ENCODE measurements at regions not wholly inside any gene's neighbourhood (a gene's known extent, or its start where the extent isn't known, plus 50 kb on each side); places are given as distances from the start of the nearest gene placed in this dataset.
"Not testable (repeated sequence)": the region's sequence is repeated elsewhere in the genome, so short reads cannot be mapped to it uniquely, and the experiment has no call there.

- no peak overlapping the region for H3K4me3 Mint-ChIP-seq
- peaks cover 11% of the 10 kb centered on the region for H3K27me3 Mint-ChIP-seq (ENCODE audit: insufficient read depth, low read depth)
Measured at GRCh38 chr11:135017296-135017695, 605.3 kb upstream of the B3GAT1 start.

GRCh38 chr11:135015966-135016365, 603.9 kb upstream of the B3GAT1 start:
- Histone ChIP-seq H3K9ac (no peak overlapping the region), H3F3A (ENCODE audit: low read depth) (no peaks in the 10 kb centered on the region), H3K4me1 (no peaks in the 10 kb centered on the region), H3K79me2 (ENCODE audit: low read depth) (no peaks in the 10 kb centered on the region), H3K27ac (no peak overlapping the region), H2AFZ (replicated peaks) (no peak overlapping the region), H3K36me3 (no peaks in the 10 kb centered on the region), H3K4me3 (no peak overlapping the region), H3K27me3 (no peaks in the 10 kb centered on the region), H4K20me1 (ENCODE audit: low read depth) (no peaks in the 10 kb centered on the region), H3K9me3 (ENCODE audit: low read depth) (no peaks in the 10 kb centered on the region), H3K4me2 (no peak overlapping the region)
- TF ChIP-seq EZH2phosphoT487 (IDR thresholded peaks at IDR 0.05) = no peak
- TF ChIP-seq EZH2 (IDR thresholded peaks at IDR 0.05) = no peak
- no peak for TF ChIP-seq CTCF (IDR thresholded peaks at IDR 0.05)
- Mint-ChIP-seq H3K27me3 (ENCODE audit: insufficient read depth, low read depth) (peaks cover 17% of the 10 kb centered on the region), H3K36me3 (no peaks in the 10 kb centered on the region), H3K27ac (no peak overlapping the region), H3K4me1 (peaks cover 9% of the 10 kb centered on the region), H3K9me3 (peaks cover 12% of the 10 kb centered on the region), H3K4me3 (no peak overlapping the region)
- no peak for DNase-seq (ENCODE audit: low spot score)

More at GRCh38 chr11:135017296-135017695, 605.3 kb upstream of the B3GAT1 start:
- H3K36me3 ChIP-seq = no peaks in the 10 kb centered on the region
- H3F3A ChIP-seq (ENCODE audit: low read depth) = no peaks in the 10 kb centered on the region
- H3K9me3 Mint-ChIP-seq = peaks cover 8% of the 10 kb centered on the region
- no peak overlapping the region for H3K4me3 ChIP-seq
- no peak overlapping the region for H3K27ac Mint-ChIP-seq
- H3K27me3 ChIP-seq = no peaks in the 10 kb centered on the region
- H3K4me2 ChIP-seq = no peak overlapping the region
- no peaks in the 10 kb centered on the region for H3K79me2 ChIP-seq (ENCODE audit: low read depth)
- no peaks in the 10 kb centered on the region for H3K36me3 Mint-ChIP-seq
- peaks cover 9% of the 10 kb centered on the region for H3K4me1 Mint-ChIP-seq
- H3K9ac ChIP-seq = no peak overlapping the region
- no peak for DNase-seq (ENCODE audit: low spot score)
- no peak overlapping the region for H3K27ac ChIP-seq
- no peaks in the 10 kb centered on the region for H4K20me1 ChIP-seq (ENCODE audit: low read depth)
- no peaks in the 10 kb centered on the region for H3K4me1 ChIP-seq
- H3K9me3 ChIP-seq (ENCODE audit: low read depth) = no peaks in the 10 kb centered on the region
- no peak for TF ChIP-seq CTCF (IDR thresholded peaks at IDR 0.05)
- TF ChIP-seq EZH2phosphoT487 (IDR thresholded peaks at IDR 0.05) = no peak
- no peak for TF ChIP-seq EZH2 (IDR thresholded peaks at IDR 0.05)
- no peak overlapping the region for H2AFZ ChIP-seq (replicated peaks)

- not testable (repeated sequence) for H3K36me3 ChIP-seq; H3K4me3 ChIP-seq; H3K9me3 ChIP-seq (ENCODE audit: low read depth); H3K27ac Mint-ChIP-seq; H3F3A ChIP-seq (ENCODE audit: low read depth); H3K27me3 ChIP-seq; H3K4me2 ChIP-seq; H3K36me3 Mint-ChIP-seq; H3K27ac ChIP-seq; H2AFZ ChIP-seq (replicated peaks); H3K79me2 ChIP-seq (ENCODE audit: low read depth); H4K20me1 ChIP-seq (ENCODE audit: low read depth); H3K4me3 Mint-ChIP-seq; H3K9ac ChIP-seq; DNase-seq (ENCODE audit: low spot score)
- Mint-ChIP-seq H3K27me3 (ENCODE audit: insufficient read depth, low read depth) (peaks cover 15% of the 10 kb centered on the region), H3K4me1 (peaks cover 21% of the 10 kb centered on the region), H3K9me3 (peaks cover 10% of the 10 kb centered on the region)
- peaks cover 18% of the 10 kb centered on the region for H3K4me1 ChIP-seq
Measured at GRCh38 chr11:135011313-135011712, 599.3 kb upstream of the B3GAT1 start.

GRCh38 chr11:135009125-135009524, 597.1 kb upstream of the B3GAT1 start:
- Mint-ChIP-seq H3K4me1 (peaks cover 40% of the 10 kb centered on the region), H3K9me3 (peaks cover 10% of the 10 kb centered on the region), H3K4me3 (no peak overlapping the region), H3K36me3 (no peaks in the 10 kb centered on the region), H3K27ac (no peak overlapping the region), H3K27me3 (ENCODE audit: insufficient read depth, low read depth) (peaks cover 18% of the 10 kb centered on the region)
- Histone ChIP-seq H3K4me1 (peaks cover 20% of the 10 kb centered on the region), H3K27ac (no peak overlapping the region), H3K4me2 (no peak overlapping the region), H3K4me3 (no peak overlapping the region), H4K20me1 (ENCODE audit: low read depth) (no peaks in the 10 kb centered on the region), H3K27me3 (no peaks in the 10 kb centered on the region), H3F3A (ENCODE audit: low read depth) (no peaks in the 10 kb centered on the region), H2AFZ (replicated peaks) (no peak overlapping the region), H3K9ac (no peak overlapping the region), H3K36me3 (no peaks in the 10 kb centered on the region), H3K9me3 (ENCODE audit: low read depth) (no peaks in the 10 kb centered on the region), H3K79me2 (ENCODE audit: low read depth) (no peaks in the 10 kb centered on the region)
- TF ChIP-seq EZH2phosphoT487 (IDR thresholded peaks at IDR 0.05) (no peak), EZH2 (IDR thresholded peaks at IDR 0.05) (no peak), CTCF (IDR thresholded peaks at IDR 0.05) (no peak)
- no peak for DNase-seq (ENCODE audit: low spot score)
